Type B pancreatic cell (in vitro differentiated cells): ENCODE measurements at regions not wholly inside any gene's neighbourhood (a gene's known extent, or its start where the extent isn't known, plus 50 kb on each side); places are given as distances from the start of the nearest gene placed in this dataset.

Experiments
- DNase-seq: peaks from one replicate; pipeline ENCODE4 v3.0.0; 2021; ENCODE audit warnings: mixed read lengths; ENCODE audit not compliant: unreplicated experiment; ENCODE audit errors: extremely low spot score
- H3K27ac Mint-ChIP-seq: 2 replicates; pipeline ENCODE4 v1.8.0; 2021; ENCODE audit warnings: mild to moderate bottlenecking, mixed read lengths
- H3K27me3 Mint-ChIP-seq: 2 replicates; pipeline ENCODE4 v1.8.0; 2021; ENCODE audit warnings: mixed read lengths
- H3K36me3 Mint-ChIP-seq: 2 replicates; pipeline ENCODE4 v1.8.0; 2021; ENCODE audit warnings: mixed read lengths
- H3K4me1 Mint-ChIP-seq: one replicate; pipeline ENCODE4 v1.8.0; 2021; ENCODE audit warnings: mixed read lengths; ENCODE audit not compliant: unreplicated experiment
- H3K4me3 Mint-ChIP-seq: 2 replicates; pipeline ENCODE4 v1.8.0; 2021; ENCODE audit warnings: mild to moderate bottlenecking, mixed read lengths
- H3K9me3 Mint-ChIP-seq: 2 replicates; pipeline ENCODE4 v1.8.0; 2021; ENCODE audit warnings: mixed read lengths
- CTCF ChIP-seq: fragments of 200-600 bp; sonication (generic); conservative IDR thresholded peaks from 2 replicates; pipeline ENCODE4 v1.5.0; 2021; ENCODE audit warnings: antibody characterized with exemption, mild to moderate bottlenecking

DNA sequence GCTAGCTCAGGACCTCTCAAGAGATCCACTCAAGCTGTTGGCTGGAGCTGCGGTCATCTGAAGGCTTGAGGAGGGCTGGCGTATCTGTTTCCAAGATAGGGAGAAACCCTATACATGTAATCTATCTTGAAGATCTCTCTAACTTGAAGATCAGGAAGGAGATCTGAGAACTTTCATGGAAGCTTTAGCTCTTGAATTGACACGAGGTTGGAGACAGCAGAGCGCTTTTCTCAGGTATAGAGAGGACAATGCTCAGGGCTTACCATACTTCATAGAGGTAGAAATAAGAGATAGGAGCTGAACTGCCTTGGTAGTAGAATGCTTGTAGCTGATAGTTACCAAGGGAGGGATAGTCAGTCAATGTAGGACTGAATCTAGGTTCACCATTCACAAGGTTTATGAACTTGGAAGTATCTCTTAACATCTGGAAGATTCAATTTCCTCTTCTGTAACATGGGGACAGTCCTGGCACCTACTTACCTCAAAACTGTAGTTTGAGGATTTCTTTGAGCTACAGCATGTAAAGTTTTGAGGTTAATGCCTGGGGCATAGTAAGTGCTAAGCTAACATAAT is 267.0 kb upstream of the MAF start:
- peaks cover 3% of the 10 kb centered on the region for H3K27me3 Mint-ChIP-seq
- no peak overlapping the region for H3K4me3 Mint-ChIP-seq
- no peak for TF ChIP-seq CTCF
- no peaks in the 10 kb centered on the region for H3K4me1 Mint-ChIP-seq
- no peak overlapping the region for H3K27ac Mint-ChIP-seq
- DNase-seq: no peak
- no peaks in the 10 kb centered on the region for H3K36me3 Mint-ChIP-seq
- no peaks in the 10 kb centered on the region for H3K9me3 Mint-ChIP-seq

DNA sequence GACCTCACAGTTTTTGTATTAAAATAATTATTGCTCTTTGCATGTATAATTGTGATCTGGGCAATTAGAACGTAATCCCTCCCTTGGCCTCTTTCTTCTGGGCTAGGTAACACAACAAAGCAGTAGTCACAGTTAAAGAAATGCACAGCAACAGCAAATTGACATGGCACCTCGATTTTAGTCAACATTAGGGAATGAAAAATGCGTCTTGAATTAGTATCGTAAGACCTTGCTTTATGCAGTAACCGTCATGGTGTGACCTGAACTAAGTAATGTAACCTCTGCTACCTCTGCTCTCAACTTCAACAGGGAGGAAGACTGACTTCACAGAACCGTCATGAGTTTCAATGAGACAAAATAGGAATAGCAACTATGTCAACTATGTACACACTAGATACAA is 265.4 kb upstream of the MAF start:
- TF ChIP-seq CTCF: no peak
- Mint-ChIP-seq H3K9me3 (no peaks in the 10 kb centered on the region), H3K4me1 (no peaks in the 10 kb centered on the region), H3K36me3 (no peaks in the 10 kb centered on the region), H3K27ac (no peak overlapping the region), H3K4me3 (no peak overlapping the region), H3K27me3 (peaks cover 3% of the 10 kb centered on the region)
- no peak for DNase-seq

- no peak for DNase-seq
- no peaks in the 10 kb centered on the region for H3K36me3 Mint-ChIP-seq
Measured at GRCh38 chr16:79864781-79865391, 264.3 kb upstream of the MAF start.

DNA sequence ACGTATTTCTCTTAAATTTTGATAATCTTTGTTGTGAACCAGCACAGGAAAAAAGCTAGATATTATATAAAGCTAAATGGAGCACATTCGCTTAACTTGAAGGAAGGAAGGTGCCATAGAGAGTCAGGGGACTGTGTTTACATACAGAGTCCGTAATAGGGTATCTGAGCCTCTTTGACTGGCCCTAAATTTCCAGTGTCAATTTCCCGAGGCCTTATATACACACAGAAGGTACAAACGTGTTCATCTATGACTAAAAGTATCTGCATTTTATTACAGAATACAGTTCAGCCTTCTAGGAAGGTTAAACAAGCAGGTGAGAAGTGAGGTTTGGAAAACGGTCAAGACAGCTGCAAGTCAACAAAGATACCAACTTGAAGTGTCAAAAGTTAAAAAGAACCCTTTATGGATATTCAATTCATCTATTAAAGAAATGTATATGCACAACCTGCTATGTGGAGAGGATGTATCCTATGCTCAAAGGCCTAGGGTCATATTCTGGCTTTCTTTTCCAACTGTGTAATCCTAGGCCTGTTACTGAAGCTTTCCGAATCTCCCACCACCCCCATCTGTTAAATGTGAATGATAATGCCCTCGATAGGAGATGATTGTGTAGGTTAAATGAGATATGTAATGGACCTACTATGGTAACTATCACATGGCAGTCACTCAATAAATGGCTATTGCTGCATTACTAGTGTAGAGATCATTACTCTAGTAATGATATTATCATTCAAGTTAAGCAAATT is 263.7 kb upstream of the MAF start:
- no peak overlapping the region for H3K27ac Mint-ChIP-seq
- H3K27me3 Mint-ChIP-seq: peaks cover 3% of the 10 kb centered on the region
- DNase-seq: no peak
- no peaks in the 10 kb centered on the region for H3K36me3 Mint-ChIP-seq
- H3K4me1 Mint-ChIP-seq: no peaks in the 10 kb centered on the region
- TF ChIP-seq CTCF: no peak
- H3K4me3 Mint-ChIP-seq: no peak overlapping the region
- H3K9me3 Mint-ChIP-seq: no peaks in the 10 kb centered on the region

More at GRCh38 chr16:79864781-79865391, 264.3 kb upstream of the MAF start:
- Mint-ChIP-seq H3K4me3 (no peak overlapping the region), H3K4me1 (no peaks in the 10 kb centered on the region), H3K27me3 (peaks cover 3% of the 10 kb centered on the region), H3K27ac (no peak overlapping the region), H3K9me3 (no peaks in the 10 kb centered on the region)
- TF ChIP-seq CTCF: no peak

DNA sequence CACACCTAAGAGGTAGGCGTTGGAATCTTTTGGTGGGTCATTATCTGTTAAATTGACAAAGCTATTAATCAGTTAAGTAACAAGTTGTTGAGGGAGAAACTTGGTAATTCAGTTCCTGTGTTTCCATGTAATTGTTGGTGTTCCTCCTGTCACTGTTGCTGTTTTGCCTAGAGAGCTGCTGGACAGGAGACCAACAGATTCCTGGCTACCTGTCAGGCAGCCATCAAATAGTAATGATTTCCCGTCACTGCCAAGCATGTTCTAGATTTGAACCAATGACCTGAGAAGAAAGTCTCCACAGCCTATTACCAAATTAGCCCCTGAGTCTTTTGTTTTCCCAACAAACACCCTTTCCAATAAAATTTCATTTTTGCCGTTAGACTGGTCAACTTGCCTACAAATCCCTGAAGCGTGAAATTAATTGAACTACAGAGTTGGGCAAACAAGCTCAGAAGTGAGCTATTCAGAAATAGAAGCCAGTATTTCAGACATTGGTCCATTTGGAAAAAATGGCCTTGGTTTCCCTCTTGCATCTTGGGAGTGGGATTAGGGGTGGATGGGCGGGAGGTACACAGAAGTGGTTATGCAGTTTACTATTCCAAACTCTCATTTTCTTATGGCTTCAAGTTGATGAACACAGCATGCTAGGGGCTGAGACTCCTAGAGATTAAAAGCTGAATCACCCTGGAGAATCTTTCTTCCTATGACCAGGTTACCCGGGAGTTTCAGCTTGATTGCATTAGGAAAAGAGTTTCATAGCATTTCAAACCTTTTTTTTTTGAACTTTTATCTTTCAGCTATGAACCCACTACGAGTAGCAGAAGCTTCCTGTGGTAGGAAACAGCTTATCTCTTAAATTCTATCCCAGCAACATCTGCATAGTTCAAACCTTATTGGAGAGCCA is 262.8 kb upstream of the MAF start:
- Mint-ChIP-seq H3K4me1 (no peaks in the 10 kb centered on the region), H3K4me3 (no peak overlapping the region), H3K27ac (no peak overlapping the region), H3K9me3 (no peaks in the 10 kb centered on the region), H3K36me3 (no peaks in the 10 kb centered on the region), H3K27me3 (peaks cover 3% of the 10 kb centered on the region)
- DNase-seq: no peak
- TF ChIP-seq CTCF: no peak
